Smooth muscle cell (in vitro differentiated cells): ENCODE measurements at regions not wholly inside any gene's neighbourhood (a gene's known extent, or its start where the extent isn't known, plus 50 kb on each side); places are given as distances from the start of the nearest gene placed in this dataset.

Experiments used
- DNase-seq: peaks from one replicate; lab custom pipeline; 2025; ENCODE audit not compliant: unreplicated experiment; lab: John Stamatoyannopoulos, UW
- H2AFZ ChIP-seq: fragments of 200-600 bp; sonication (generic); 2 replicates; pipeline ENCODE4 v1.6.0; 2016; ENCODE audit warnings: antibody characterized with exemption, low read depth, mild to moderate bottlenecking
- H3F3A ChIP-seq: fragments of 200-600 bp; sonication (generic); 2 replicates; pipeline ENCODE4 v1.6.0; 2017; ENCODE audit warnings: antibody characterized with exemption, low read depth
- H3K27ac ChIP-seq: fragments of 200-600 bp; sonication (generic); 2 replicates; pipeline ENCODE4 v1.5.1; 2016; ENCODE audit warnings: low read depth, mild to moderate bottlenecking
- H3K27me3 ChIP-seq: fragments of 200-600 bp; sonication (generic); 2 replicates; pipeline ENCODE4 v1.6.1; 2016; ENCODE audit warnings: low read depth, mild to moderate bottlenecking
- H3K36me3 ChIP-seq: fragments of 200-600 bp; sonication (generic); 2 replicates; pipeline ENCODE4 v1.5.1; 2016; ENCODE audit warnings: low read depth
- H3K4me1 ChIP-seq: fragments of 200-600 bp; sonication (generic); 2 replicates; pipeline ENCODE4 v1.5.1; 2016; ENCODE audit warnings: low read depth
- H3K4me2 ChIP-seq: fragments of 200-600 bp; sonication (generic); 2 replicates; pipeline ENCODE4 v1.6.0; 2016; ENCODE audit warnings: mild to moderate bottlenecking
- H3K4me3 ChIP-seq: fragments of 200-600 bp; sonication (generic); 2 replicates; pipeline ENCODE4 v1.5.1; 2016; ENCODE audit warnings: mild to moderate bottlenecking
- H3K79me2 ChIP-seq: fragments of 200-600 bp; sonication (generic); 2 replicates; pipeline ENCODE4 v1.6.0; 2016; ENCODE audit warnings: low read depth, mild to moderate bottlenecking
- H3K9ac ChIP-seq: fragments of 200-600 bp; sonication (generic); 2 replicates; pipeline ENCODE4 v1.6.0; 2016; ENCODE audit warnings: low read depth
- H3K9me3 ChIP-seq: fragments of 200-600 bp; sonication (generic); replicated peaks from 2 replicates; pipeline ENCODE4 v1.5.1; 2016; ENCODE audit warnings: low read depth
- H4K20me1 ChIP-seq: fragments of 200-600 bp; sonication (generic); 2 replicates; pipeline ENCODE4 v1.6.0; 2016; ENCODE audit warnings: low read depth
- WGBS: methylation state at CpG from one replicate; pipeline ENCODE4 v1.1.7; 2016; ENCODE audit warnings: low lambda C conversion rate; 5-methylcytosine and 5-hydroxymethylcytosine counted together
- TF ChIP-seq, protein P1 (sequence below): fragments of 200-600 bp; sonication (generic); IDR thresholded peaks from 2 replicates; pipeline ENCODE4 v1.5.1; 2017; ENCODE audit warnings: borderline replicate concordance, mild to moderate bottlenecking, antibody characterized with exemption; ENCODE audit not compliant: insufficient read depth, poor library complexity, severe bottlenecking

DNA sequence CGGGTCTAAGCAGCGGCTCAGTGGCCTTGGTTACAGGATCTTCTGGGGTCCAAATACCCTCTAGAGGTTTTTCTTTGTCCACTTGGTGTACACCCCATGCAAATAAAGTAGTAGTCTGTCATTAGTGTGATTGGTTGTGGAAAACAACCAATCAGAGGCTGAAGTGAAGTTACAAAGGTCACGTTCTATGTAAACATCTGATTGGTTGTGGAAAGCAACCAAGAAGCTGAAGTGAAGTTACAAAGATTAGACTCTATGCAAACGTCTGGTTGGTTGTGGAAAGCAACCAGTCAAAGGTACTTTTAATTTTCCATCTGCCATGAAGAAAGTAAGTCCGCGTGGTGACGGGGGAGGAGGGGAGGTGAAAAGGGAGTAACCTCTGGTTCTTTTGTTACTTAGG lies 790.9 kb downstream of the UQCRFS1 start:
- Histone ChIP-seq H3K4me1 (peaks cover 11% of the 10 kb centered on the region), H3K36me3 (no peaks in the 10 kb centered on the region), H3K4me2 (no peak overlapping the region), H2AFZ (no peak overlapping the region), H3K9me3 (no peaks in the 10 kb centered on the region), H3F3A (no peaks in the 10 kb centered on the region), H3K9ac (no peak overlapping the region), H3K79me2 (no peaks in the 10 kb centered on the region), H3K27ac (no peak overlapping the region), H3K27me3 (no peaks in the 10 kb centered on the region), H4K20me1 (no peaks in the 10 kb centered on the region), H3K4me3 (no peak overlapping the region)
- TF ChIP-seq, protein P1, sequence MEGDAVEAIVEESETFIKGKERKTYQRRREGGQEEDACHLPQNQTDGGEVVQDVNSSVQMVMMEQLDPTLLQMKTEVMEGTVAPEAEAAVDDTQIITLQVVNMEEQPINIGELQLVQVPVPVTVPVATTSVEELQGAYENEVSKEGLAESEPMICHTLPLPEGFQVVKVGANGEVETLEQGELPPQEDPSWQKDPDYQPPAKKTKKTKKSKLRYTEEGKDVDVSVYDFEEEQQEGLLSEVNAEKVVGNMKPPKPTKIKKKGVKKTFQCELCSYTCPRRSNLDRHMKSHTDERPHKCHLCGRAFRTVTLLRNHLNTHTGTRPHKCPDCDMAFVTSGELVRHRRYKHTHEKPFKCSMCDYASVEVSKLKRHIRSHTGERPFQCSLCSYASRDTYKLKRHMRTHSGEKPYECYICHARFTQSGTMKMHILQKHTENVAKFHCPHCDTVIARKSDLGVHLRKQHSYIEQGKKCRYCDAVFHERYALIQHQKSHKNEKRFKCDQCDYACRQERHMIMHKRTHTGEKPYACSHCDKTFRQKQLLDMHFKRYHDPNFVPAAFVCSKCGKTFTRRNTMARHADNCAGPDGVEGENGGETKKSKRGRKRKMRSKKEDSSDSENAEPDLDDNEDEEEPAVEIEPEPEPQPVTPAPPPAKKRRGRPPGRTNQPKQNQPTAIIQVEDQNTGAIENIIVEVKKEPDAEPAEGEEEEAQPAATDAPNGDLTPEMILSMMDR, result no peak
- 90% methylated on average over 7 of the region's 7 CpGs for WGBS
- DNase-seq, result no peak

DNA sequence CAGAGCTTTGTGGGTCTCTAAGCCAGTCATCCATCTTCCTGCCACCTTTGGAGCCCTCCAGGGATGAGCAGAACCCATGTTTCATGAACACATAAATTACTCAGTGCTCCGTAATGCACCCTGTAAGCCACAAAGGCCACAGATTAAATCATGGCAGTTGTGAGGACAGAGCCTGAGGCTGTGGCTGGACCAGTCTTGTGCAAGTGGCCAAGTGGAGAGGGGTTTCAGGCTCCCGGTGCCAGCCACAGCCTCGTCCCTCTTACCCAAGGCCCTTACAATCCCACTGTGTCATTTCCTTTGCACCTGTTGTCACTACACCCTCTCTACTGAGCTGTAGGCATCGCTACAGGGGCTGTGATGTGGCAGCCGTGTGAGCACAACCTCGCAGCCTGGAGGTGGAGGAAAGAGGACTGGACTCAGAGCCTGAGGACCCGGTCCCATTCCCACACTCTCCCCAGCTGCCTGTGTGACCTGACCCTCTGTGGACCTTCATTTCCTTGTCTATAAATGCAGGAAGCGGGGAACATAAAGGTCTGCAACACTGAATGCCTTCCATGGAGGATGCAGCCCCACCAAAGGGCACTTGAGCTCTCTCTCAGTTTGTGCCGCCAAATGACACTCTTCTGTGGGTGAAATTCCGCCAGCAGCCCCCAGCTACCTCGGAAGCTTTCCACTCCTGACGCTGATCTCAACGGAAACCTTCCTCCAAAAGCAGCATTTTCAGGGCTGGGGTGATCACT lies 792.0 kb downstream of the UQCRFS1 start:
- Histone ChIP-seq H3K79me2 (no peaks in the 10 kb centered on the region), H3K9ac (no peak overlapping the region), H3K9me3 (no peaks in the 10 kb centered on the region), H3K27me3 (no peaks in the 10 kb centered on the region), H3K4me1 (peaks cover 11% of the 10 kb centered on the region), H3K4me3 (no peak overlapping the region), H2AFZ (no peak overlapping the region), H3F3A (no peaks in the 10 kb centered on the region), H3K4me2 (no peak overlapping the region), H3K36me3 (no peaks in the 10 kb centered on the region), H4K20me1 (no peaks in the 10 kb centered on the region), H3K27ac (no peak overlapping the region)
- no peak for DNase-seq
- TF ChIP-seq, protein P1, result no peak
- 89% methylated on average over 13 of the region's 13 CpGs for WGBS

DNA sequence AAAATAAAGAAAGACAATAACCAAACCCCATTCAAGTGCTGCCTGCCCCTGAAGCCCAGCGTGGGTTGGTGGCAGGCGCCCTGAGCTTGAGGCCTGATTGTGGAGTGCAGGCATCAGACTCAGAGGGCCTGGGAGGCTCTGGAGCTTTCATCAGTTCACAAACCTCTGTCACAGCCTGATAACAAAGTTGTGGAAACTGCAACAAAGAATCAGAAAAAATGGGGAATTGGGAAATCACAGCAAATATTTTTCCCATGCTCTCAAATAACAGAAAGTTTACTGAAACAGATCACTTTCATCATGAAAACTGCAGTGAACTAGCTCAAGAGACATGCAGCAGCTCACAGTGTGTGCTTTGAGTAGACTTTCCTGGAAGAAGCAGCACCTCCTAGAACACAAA lies 793.6 kb downstream of the UQCRFS1 start:
- Histone ChIP-seq H3K27me3 (no peaks in the 10 kb centered on the region), H3K27ac (no peak overlapping the region), H3K9ac (no peak overlapping the region), H3K9me3 (no peaks in the 10 kb centered on the region), H3K4me1 (peaks cover 3% of the 10 kb centered on the region), H3K4me2 (no peak overlapping the region), H3F3A (no peaks in the 10 kb centered on the region), H3K79me2 (no peaks in the 10 kb centered on the region), H2AFZ (no peak overlapping the region), H3K36me3 (no peaks in the 10 kb centered on the region), H4K20me1 (no peaks in the 10 kb centered on the region), H3K4me3 (no peak overlapping the region)
- TF ChIP-seq, protein P1, result no peak
- DNase-seq, result no peak
- 86% methylated on average over 2 of the region's 2 CpGs for WGBS

GRCh38 chr19:28417361-28417760 lies 795.6 kb downstream of the UQCRFS1 start:
- H3K36me3 ChIP-seq, result no peaks in the 10 kb centered on the region
- 74% methylated on average over 5 of the region's 5 CpGs for WGBS
- TF ChIP-seq, protein P1, result no peak

More at GRCh38 chr19:28417361-28417760, 795.6 kb downstream of the UQCRFS1 start:
- Histone ChIP-seq H3F3A (no peaks in the 10 kb centered on the region), H4K20me1 (no peaks in the 10 kb centered on the region), H3K4me3 (no peak overlapping the region), H3K27ac (no peak overlapping the region), H3K4me2 (no peak overlapping the region), H3K9ac (no peak overlapping the region), H2AFZ (no peak overlapping the region), H3K9me3 (no peaks in the 10 kb centered on the region), H3K4me1 (no peaks in the 10 kb centered on the region), H3K79me2 (no peaks in the 10 kb centered on the region), H3K27me3 (no peaks in the 10 kb centered on the region)
- no peak for DNase-seq
